ENCODE measurements at regions not wholly inside any gene's neighbourhood (a gene's known extent, or its start where the extent isn't known, plus 50 kb on each side); places are given as distances from the start of the nearest gene placed in this dataset.
"Not testable (repeated sequence)": the region's sequence is repeated elsewhere in the genome, so short reads cannot be mapped to it uniquely, and the experiment has no call there.

- no peak for DNase-seq (ENCODE audit: low read depth in 2 of 2)
Observed at GRCh38 chr1:188826800-188827199, 1650.9 kb downstream of the BRINP3 start.

- no peak for DNase-seq (ENCODE audit: low read depth in 2 of 2)
Observed at GRCh38 chr1:188827400-188827799, 1650.3 kb downstream of the BRINP3 start.

- DNase-seq (ENCODE audit: low read depth in 2 of 2), result not testable (repeated sequence)
Observed at GRCh38 chr1:188841111-188841696, 1636.5 kb downstream of the BRINP3 start.

GRCh38 chr1:188846468-188846867 is 1631.2 kb downstream of the BRINP3 start:
- DNase-seq (ENCODE audit: low read depth in 2 of 2), result no peak

GRCh38 chr1:188857526-188858087 is 1620.1 kb downstream of the BRINP3 start:
- no peak for DNase-seq (ENCODE audit: low read depth in 2 of 2)

- DNase-seq (ENCODE audit: low read depth in 2 of 2), result no peak
Observed at GRCh38 chr1:188867614-188868013, 1610.0 kb downstream of the BRINP3 start.

GRCh38 chr1:188871164-188871563 is 1606.5 kb downstream of the BRINP3 start:
- DNase-seq (ENCODE audit: low read depth in 2 of 2), result no peak

- DNase-seq (ENCODE audit: low read depth in 2 of 2), result no peak
Observed at GRCh38 chr1:188872376-188872775, 1605.3 kb downstream of the BRINP3 start.

GRCh38 chr1:188877668-188878067 is 1600.0 kb downstream of the BRINP3 start:
- DNase-seq (ENCODE audit: low read depth in 2 of 2), result no peak

GRCh38 chr1:188888386-188888785 is 1589.3 kb downstream of the BRINP3 start:
- DNase-seq (ENCODE audit: low read depth in 2 of 2), result no peak

GRCh38 chr1:188889166-188889565 is 1588.5 kb downstream of the BRINP3 start:
- no peak for DNase-seq (ENCODE audit: low read depth in 2 of 2)

- DNase-seq (ENCODE audit: low read depth in 2 of 2), result no peak
Observed at GRCh38 chr1:188891958-188892357, 1585.7 kb downstream of the BRINP3 start.

- DNase-seq (ENCODE audit: low read depth in 2 of 2), result no peak
Observed at GRCh38 chr1:188895611-188896010, 1582.1 kb downstream of the BRINP3 start.

- no peak for DNase-seq (ENCODE audit: low read depth in 2 of 2)
Observed at GRCh38 chr1:188903241-188903640, 1574.4 kb downstream of the BRINP3 start.

- DNase-seq (ENCODE audit: low read depth in 2 of 2), result no peak
Observed at GRCh38 chr1:188904201-188904600, 1573.5 kb downstream of the BRINP3 start.

- no peak for DNase-seq (ENCODE audit: low read depth in 2 of 2)
Observed at GRCh38 chr1:188906921-188907641, 1570.6 kb downstream of the BRINP3 start.

- DNase-seq (ENCODE audit: low read depth in 2 of 2), result no peak
Observed at GRCh38 chr1:188930382-188930781, 1547.3 kb downstream of the BRINP3 start.

- no peak for DNase-seq (ENCODE audit: low read depth in 2 of 2)
Observed at GRCh38 chr1:188931506-188931905, 1546.2 kb downstream of the BRINP3 start.

GRCh38 chr1:188937965-188938551 is 1539.6 kb downstream of the BRINP3 start:
- DNase-seq (ENCODE audit: low read depth in 2 of 2), result no peak

- DNase-seq (ENCODE audit: low read depth in 2 of 2), result no peak
Observed at GRCh38 chr1:188941986-188942385, 1535.7 kb downstream of the BRINP3 start.

GRCh38 chr1:188949701-188950100 is 1528.0 kb downstream of the BRINP3 start:
- no peak for DNase-seq (ENCODE audit: low read depth in 2 of 2)

- no peak for DNase-seq (ENCODE audit: low read depth in 2 of 2)
Observed at GRCh38 chr1:188958461-188959115, 1519.1 kb downstream of the BRINP3 start.

Measured in stimulated activated CD8-positive, alpha-beta memory T cell treated with anti-CD3 and anti-CD28 coated beads, Interleukin-2, amount 100 ng/mL, for 48 hours (primary cell).